DND-41 (cell line): ENCODE measurements at regions not wholly inside any gene's neighbourhood (a gene's known extent, or its start where the extent isn't known, plus 50 kb on each side); places are given as distances from the start of the nearest gene placed in this dataset.
"Not testable (repeated sequence)": the region's sequence is repeated elsewhere in the genome, so short reads cannot be mapped to it uniquely, and the experiment has no call there.

Experiments used
- ATAC-seq: fragments of 200-7000 bp; cut with Tn5 transposase; 3 replicates; pipeline ENCODE4 v1.9.1; 2021; ENCODE audit warnings: low read depth; ENCODE audit not compliant: insufficient read depth
- DNase-seq: peaks from one replicate; pipeline ENCODE4 v3.0.0-alpha.2; 2020
- H2AFZ ChIP-seq: 2 replicates; pipeline ENCODE4 v1.6.0; 2012; ENCODE audit warnings: low read depth, low read length
- H3K27ac ChIP-seq: 2 replicates; pipeline ENCODE4 v1.5.1; 2012; ENCODE audit warnings: low read length, inconsistent platforms
- H3K27me3 ChIP-seq: fragments of 200-600 bp; sonication (generic); 2 replicates; pipeline ENCODE4 v1.6.0; 2012; ENCODE audit warnings: low read length, mild to moderate bottlenecking, inconsistent platforms; ENCODE audit not compliant: insufficient read depth, poor library complexity
- H3K36me3 ChIP-seq: 2 replicates; pipeline ENCODE4 v1.5.1; 2012; ENCODE audit warnings: low read length, inconsistent platforms; ENCODE audit not compliant: insufficient read depth
- H3K4me1 ChIP-seq: 2 replicates; pipeline ENCODE4 v1.5.1; 2012; ENCODE audit warnings: mild to moderate bottlenecking, low read length; ENCODE audit not compliant: insufficient read depth
- H3K4me2 ChIP-seq: 2 replicates; pipeline ENCODE4 v1.6.0; 2012; ENCODE audit warnings: mild to moderate bottlenecking, moderate library complexity, low read length, inconsistent platforms; ENCODE audit not compliant: insufficient read depth
- H3K4me3 ChIP-seq, 2 experiments: fragments of 200-600 bp in 1 of 2; shearing (Covaris generic) in 1 of 2; 2 replicates each; pipeline ENCODE4 v1.5.1; 2012 to 2016; ENCODE audit warnings: inconsistent platforms in 2 of 2, low read length in 2 of 2, mild to moderate bottlenecking in 2 of 2, low read depth in 1 of 2, moderate library complexity in 1 of 2
- H3K79me2 ChIP-seq: 2 replicates; pipeline ENCODE4 v1.6.0; 2012; ENCODE audit warnings: low read length, inconsistent platforms; ENCODE audit not compliant: insufficient read depth
- H3K9ac ChIP-seq: 2 replicates; pipeline ENCODE4 v1.6.0; 2012; ENCODE audit warnings: low read depth, mild to moderate bottlenecking, inconsistent platforms, low read length, moderate library complexity
- H3K9me3 ChIP-seq: 2 replicates; pipeline ENCODE4 v1.5.1; 2012; ENCODE audit warnings: low read length, moderate library complexity, mild to moderate bottlenecking, inconsistent platforms; ENCODE audit not compliant: insufficient read depth, severe bottlenecking
- H4K20me1 ChIP-seq: 2 replicates; pipeline ENCODE4 v1.6.0; 2012; ENCODE audit warnings: low read length; ENCODE audit not compliant: insufficient read depth

DNA sequence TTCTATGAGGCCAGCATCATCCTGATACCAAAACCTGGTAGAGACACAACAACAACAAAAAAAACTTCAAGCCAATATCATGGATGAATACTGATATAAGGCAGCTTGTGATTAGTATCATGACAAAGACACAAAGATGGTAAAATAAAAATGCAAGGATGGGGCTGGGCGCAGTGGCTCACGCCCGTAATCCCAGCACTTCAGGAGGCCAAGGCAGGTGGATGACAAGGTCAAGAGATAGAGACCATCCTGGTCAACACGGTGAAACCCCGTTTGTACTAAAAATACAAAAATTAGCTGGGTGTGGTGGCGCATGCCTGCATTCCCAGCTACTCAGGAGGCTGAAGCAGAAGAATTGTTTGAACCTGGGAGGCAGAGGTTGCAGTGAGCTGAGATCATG lies 210.2 kb downstream of the POTEM start:
- not testable (repeated sequence) for H3K27ac ChIP-seq

GRCh38 chr14:19180297-19180696 lies 213.1 kb downstream of the POTEM start:
- not testable (repeated sequence) for H3K9ac ChIP-seq, H2AFZ ChIP-seq, H3K4me1 ChIP-seq, H3K27ac ChIP-seq, DNase-seq, H3K4me2 ChIP-seq, H3K27me3 ChIP-seq, H3K79me2 ChIP-seq, ATAC-seq, H3K4me3 ChIP-seq, H3K36me3 ChIP-seq, H3K9me3 ChIP-seq, H4K20me1 ChIP-seq

More for the DNA sequence above, 210.2 kb downstream of the POTEM start:
- not testable (repeated sequence) for H3K4me1 ChIP-seq, H4K20me1 ChIP-seq, H3K79me2 ChIP-seq, H3K9ac ChIP-seq, H3K9me3 ChIP-seq, H2AFZ ChIP-seq, ATAC-seq, DNase-seq, H3K4me2 ChIP-seq, H3K27me3 ChIP-seq, H3K4me3 ChIP-seq, H3K36me3 ChIP-seq

DNA sequence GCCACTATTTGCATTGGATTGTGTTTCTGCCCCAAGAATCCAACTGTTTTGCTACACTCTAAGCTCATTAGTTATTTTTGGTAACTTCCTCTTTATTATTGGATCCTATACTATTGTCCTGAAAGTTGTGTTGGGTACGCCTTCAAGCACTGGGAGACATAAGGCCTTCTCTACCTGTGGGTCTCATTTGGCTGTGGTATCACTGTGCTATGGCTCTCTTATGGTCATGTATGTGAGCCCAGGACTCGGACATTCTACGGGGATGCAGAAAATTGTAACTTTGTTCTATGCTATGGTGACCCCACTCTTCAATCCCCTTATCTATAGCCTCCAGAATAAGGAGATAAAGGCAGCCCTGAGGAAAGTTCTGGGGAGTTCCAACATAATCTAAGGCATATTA lies 213.6 kb downstream of the POTEM start:
- ATAC-seq, H3K9ac ChIP-seq, H3K9me3 ChIP-seq, H3K27ac ChIP-seq, H3K4me2 ChIP-seq, H3K4me3 ChIP-seq, H3K4me1 ChIP-seq, H3K79me2 ChIP-seq, H2AFZ ChIP-seq, H3K36me3 ChIP-seq, H3K27me3 ChIP-seq, DNase-seq, H4K20me1 ChIP-seq: not testable (repeated sequence)

DNA sequence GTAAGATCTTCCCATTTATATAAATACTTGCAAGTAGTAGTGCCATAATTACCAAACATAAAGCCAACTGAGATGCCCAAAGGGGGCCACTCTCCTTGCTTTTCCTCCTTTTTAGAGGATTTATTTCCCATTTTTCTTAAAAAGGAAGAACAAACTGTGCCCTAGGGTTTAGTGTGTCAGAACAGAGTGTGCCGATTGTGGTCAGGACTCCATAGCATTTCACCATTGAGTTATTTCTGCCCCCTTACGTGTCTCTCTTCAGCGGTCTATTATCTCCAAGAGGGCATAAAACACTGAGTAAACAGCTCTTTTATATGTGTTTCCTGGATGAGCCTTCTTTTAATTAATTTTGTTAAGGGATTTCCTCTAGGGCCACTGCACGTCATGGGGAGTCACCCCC lies 227.9 kb downstream of the POTEM start:
- H3K4me2 ChIP-seq, ATAC-seq, H3K4me3 ChIP-seq, H3K4me1 ChIP-seq, H4K20me1 ChIP-seq, H3K36me3 ChIP-seq, H3K9me3 ChIP-seq, H3K27ac ChIP-seq, H3K27me3 ChIP-seq, H3K9ac ChIP-seq, H3K79me2 ChIP-seq, DNase-seq, H2AFZ ChIP-seq: not testable (repeated sequence)

DNA sequence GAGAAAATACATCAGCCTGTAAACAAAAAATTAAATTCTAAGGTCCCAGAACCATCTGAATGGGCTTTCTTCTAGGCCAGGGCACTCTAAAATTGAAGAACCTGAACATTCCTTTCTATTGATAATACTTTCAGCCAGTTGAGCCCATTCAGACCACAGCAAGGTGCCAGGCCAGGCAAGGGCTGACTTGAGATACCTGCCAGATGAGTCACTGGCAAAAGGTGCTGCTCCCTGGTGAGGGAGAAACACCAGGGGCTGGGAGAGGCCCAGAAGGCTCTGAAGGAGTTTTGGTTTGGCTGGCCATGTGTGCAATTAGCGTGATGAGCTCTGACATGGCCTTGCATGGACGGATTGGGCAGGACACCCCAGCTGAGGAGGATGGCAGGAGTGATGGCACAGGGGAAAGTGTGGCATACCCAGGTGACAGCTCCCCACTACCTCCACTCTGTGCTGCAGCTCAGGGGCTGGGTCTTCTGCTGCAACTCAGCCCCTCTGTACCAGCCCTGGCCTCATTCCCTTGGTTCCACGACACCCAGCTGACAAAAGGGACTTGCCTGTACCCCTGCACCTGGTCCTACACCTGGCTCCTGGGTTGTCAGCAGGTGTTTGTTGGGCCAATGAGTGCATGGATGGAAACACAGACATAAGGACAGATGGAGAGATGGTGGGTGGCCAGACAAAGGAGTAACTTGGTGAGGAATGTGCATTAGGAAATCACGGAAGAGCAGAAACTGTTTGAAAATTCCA lies 230.4 kb downstream of the POTEM start:
- not testable (repeated sequence) for DNase-seq, H3K36me3 ChIP-seq, H3K9ac ChIP-seq, H3K9me3 ChIP-seq, H3K27me3 ChIP-seq, H3K4me3 ChIP-seq, H4K20me1 ChIP-seq, H2AFZ ChIP-seq, H3K79me2 ChIP-seq, H3K4me1 ChIP-seq, H3K4me2 ChIP-seq
- 0 out of 3 replicates have a peak, but pooled peaks have one; percentile 19 for ATAC-seq
- peak overlapping the region; percentile 54; the same call in 1 of the 2 replicates for H3K27ac ChIP-seq

DNA sequence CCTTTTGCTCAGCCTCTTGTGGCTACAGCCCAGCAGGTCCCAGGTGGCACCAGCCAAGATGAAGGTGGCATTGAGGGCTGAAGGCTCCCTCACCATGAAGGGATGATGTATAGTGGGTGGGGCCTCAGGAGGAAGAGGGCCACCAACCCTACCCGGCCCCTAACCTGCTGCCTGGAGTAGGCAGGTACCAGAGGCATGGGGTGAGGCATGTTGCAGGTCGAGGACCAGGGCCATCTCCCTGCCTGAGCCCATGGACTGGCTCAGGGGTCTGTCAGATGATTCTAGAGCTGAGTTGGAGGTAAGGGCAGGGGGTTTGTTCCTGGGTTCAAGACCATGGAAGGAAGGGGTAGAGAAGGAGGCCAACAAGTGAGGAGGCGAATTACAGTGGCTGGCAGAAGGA lies 231.1 kb downstream of the POTEM start:
- not testable (repeated sequence) for H3K4me1 ChIP-seq

DNA sequence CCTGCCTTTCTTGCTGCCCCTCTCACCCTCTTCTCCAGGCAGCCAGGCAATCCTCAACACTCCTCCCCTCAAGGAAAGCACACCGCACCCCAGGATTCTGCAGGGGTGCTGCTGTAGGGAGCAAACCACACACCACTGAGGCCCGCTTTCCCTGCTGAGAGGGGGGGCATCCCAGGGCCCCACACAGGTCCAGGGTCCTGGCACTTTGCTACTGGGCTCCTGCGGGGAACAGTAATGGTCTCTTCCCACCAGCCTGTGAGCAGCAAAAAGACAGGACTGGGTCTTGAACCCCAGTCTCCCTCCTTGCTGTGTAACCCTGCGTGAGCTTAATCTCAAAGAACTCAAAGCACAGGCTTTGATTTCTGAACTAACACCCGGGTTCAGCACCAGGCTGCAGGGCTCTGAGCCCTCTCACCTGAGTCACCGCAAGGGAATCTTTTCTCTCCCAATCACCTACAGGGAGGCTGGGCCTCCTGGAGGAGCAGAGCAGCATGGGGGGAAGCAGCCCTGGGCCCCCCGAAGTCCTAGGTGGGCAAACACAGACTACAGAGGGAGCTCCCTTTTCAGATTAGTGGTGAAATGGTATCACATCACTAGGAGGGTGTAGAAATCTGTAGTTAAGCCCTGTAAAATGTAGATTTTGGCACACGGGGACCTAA lies 232.6 kb downstream of the POTEG start:
- not testable (repeated sequence) for ATAC-seq, H3K4me2 ChIP-seq, H3K27ac ChIP-seq, H3K27me3 ChIP-seq, H4K20me1 ChIP-seq, H3K4me1 ChIP-seq, H3K9ac ChIP-seq, H3K79me2 ChIP-seq, H3K36me3 ChIP-seq, H3K9me3 ChIP-seq, H3K4me3 ChIP-seq, H2AFZ ChIP-seq, DNase-seq

More for the DNA sequence above, 231.1 kb downstream of the POTEM start:
- H3K27me3 ChIP-seq, H2AFZ ChIP-seq, H3K4me2 ChIP-seq, H3K79me2 ChIP-seq, DNase-seq, H3K36me3 ChIP-seq, ATAC-seq, H3K9ac ChIP-seq, H4K20me1 ChIP-seq, H3K27ac ChIP-seq, H3K9me3 ChIP-seq, H3K4me3 ChIP-seq: not testable (repeated sequence)

DNA sequence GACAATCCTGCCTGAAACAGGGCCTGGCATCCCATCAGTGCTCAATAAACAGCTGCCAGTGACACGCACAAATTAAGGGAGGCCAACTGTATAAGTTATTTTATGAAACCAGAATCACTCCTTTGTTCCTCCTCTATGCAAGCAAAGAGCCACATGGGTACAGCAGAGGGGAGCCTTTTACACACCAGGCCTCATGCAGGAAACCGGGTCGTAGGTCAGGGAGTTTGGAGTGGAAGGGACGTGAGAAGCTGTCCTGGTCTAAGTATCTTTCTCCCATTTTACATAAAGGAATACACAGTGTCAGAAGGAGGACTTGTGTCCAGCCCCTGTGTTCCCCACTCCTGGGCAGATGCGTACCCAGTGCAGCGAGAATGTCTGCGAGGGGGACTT lies 232.1 kb downstream of the POTEG start:
- not testable (repeated sequence) for H3K4me1 ChIP-seq, DNase-seq, H3K27me3 ChIP-seq, H3K27ac ChIP-seq, H3K9me3 ChIP-seq, H3K36me3 ChIP-seq, H2AFZ ChIP-seq, H3K4me3 ChIP-seq, H3K4me2 ChIP-seq, H4K20me1 ChIP-seq, H3K79me2 ChIP-seq, H3K9ac ChIP-seq
- ATAC-seq = peak; percentile 6; the same call in 1 of the 3 replicates
